ENCODE measurements at regions not wholly inside any gene's neighbourhood (a gene's known extent, or its start where the extent isn't known, plus 50 kb on each side); places are given as distances from the start of the nearest gene placed in this dataset.
"Not testable (repeated sequence)": the region's sequence is repeated elsewhere in the genome, so short reads cannot be mapped to it uniquely, and the experiment has no call there.

DNA sequence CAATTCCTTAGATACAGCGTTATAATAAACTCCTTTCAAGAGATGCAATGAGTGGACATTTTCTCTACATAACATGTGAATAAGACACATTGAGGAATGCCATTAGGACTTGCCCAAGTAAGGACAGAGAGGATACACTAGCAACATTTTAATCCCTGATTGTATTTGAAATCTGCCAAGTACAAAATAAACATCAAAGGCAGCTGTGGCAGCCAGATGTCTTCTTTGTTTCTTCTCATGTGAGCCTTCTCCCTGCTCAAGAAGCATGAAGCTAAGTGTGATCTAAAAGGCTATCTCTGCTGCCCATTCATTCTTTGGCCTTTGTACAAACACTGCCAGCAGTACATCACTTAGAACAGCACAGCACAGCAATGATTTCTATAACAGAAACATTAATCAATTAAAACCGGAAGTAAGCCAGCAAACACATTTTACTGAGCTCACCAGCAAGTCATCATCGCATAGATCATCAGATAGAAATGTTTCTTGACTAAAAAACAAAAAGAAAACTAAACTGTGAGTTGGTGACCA lies 364.0 kb downstream of the CNTN6 start:
- DNase-seq (ENCODE audit: low spot score), result peak; percentile 32

DNA sequence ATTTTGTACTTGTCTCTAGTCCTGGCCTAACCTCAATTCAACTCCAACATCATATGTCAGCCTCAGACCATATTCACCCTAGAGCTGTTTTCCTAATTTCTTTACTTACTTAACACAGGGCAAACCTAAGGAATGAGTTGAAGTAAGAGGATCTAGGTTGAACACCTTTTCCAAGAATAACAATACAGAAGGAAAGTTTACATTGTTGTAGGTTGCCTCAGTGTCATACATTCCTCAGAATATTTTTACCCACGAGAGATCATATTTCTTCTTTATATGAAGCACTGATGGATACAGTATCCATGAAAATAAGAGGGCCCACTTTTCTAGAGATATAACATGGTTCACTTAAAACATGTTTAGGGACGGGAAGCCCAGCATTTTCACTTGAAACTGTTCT lies 369.5 kb downstream of the CNTN6 start:
- DNase-seq (ENCODE audit: low spot score), result no peak

DNA sequence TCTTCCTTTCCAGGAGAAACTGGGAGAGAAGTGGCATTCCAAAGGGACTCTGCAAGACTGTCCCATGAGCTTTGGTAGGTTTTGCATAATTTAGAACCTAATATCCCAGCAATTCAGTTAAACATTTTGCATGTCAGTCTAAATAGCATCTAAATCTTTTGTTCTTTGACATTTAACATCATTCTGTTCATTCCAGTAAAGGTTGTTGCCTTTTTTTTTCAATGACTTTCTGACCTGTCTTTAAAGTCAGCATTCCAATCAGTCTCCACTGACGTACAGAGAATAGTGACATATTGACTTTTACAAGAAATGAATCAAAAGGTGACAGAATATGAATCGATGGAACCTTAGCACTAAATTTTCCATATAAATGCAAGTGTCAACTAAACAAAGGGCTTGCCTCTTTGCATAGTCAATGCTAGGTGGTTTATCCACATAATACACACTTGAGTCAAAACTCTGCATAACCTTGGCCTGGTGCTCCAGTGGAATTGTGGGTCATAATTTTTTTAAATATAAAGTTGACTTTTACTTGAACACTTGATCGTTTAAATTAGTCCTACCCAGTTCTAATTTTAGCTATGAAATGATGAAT lies 370.1 kb downstream of the CNTN6 start:
- DNase-seq (ENCODE audit: low spot score), result no peak

DNA sequence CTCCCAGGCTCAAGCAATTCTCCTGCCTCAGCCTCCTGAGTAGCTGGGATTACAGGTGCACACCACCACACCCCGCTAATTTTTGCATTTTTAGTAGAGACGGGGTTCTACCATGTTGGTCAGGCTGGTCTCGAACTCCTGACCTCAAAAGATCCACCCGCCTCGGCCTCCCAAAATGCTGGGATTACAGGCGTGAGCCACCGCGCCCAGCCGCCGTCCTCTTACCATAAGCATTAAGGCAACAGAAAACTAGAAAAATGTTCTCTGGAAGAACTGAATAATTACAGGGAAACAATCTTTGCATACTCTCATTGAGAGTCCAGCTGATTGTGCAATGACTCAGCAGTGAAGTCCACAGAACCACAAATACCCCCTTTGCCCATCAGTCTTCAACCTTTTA lies 372.3 kb downstream of the CNTN6 start:
- DNase-seq (ENCODE audit: low spot score), result not testable (repeated sequence)

DNA sequence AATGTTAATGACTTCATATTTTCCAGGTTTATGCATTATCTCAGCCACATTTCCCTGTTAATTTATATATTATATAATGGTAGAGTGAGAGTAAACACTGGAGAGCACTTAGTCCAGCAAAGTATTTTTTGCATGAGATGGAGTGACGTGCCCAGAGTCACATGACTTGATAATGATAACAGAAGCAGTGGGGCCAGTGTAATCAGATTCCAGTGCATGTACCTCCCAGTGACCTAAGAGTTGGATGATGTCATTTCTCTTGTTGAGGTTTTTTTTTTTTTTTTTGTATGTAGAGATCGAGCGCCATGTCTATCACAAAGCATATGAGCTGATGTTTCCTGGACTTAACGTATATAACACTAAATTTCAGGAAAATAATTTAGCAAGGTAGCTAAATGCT lies 375.3 kb downstream of the CNTN6 start:
- no peak for DNase-seq (ENCODE audit: low spot score)

GRCh38 chr3:1469248-1469647 lies 376.4 kb downstream of the CNTN6 start:
- DNase-seq (ENCODE audit: low spot score), result no peak

- no peak for DNase-seq (ENCODE audit: low spot score)
These were observed 376.9 kb downstream of the CNTN6 start for GRCh38 chr3:1469687-1470086.

DNA sequence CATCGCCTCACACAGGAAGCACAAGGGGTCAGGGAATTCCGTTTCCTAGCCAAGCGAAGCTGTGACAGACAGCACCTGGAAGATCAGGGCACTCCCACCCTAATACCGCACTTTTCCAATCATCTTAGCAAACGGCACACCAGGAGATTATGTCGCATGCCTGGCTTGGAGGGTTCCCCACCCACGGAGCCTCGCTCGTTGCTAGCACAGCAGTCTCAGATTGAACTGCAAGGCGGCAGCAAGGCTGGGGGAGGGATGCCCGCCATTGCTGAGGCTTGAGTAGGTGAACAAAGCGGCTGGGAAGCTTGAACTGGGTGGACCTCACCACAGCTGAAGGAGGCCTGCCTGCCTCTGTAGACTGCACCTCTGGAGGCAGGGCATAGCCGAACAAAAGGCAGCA lies 384.8 kb downstream of the CNTN6 start:
- no peak for DNase-seq (ENCODE audit: low spot score)

DNA sequence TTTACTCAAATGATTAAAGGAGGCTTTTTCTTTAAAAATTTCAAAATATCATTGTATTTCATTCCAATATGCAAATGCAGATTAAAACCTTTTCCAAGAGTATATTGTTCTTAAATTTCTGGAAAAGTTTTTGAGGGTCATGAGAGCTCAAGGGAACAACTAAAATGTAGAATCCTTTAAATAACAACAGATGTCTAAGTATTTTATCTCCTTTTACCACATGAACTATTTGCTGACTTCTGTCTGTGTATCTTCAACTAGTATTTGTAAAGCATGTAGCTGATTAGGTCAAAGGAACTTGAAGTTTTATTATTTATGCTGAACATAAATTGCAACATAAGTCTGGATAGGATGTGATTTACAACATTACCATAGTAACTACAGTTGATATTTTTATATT lies 402.6 kb downstream of the CNTN6 start:
- no peak for DNase-seq (ENCODE audit: low spot score)

DNA sequence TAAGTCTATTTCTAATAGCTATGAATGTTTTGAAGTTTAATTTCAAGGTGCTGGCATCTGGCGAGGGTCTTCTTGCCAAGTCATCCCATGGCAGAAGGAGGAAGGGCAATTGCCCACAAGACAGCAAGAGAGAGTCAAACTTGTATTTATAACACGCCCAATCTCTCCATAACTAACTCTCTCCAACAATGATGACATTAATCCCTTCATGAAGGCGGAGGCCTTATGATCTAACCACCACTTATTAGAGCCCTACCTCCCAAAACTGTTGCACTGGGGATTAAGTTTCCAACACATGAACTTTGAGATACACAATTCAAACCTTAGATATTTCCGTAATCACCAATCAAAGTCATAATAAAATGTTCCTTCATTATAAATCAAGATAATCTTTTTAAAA lies 406.9 kb downstream of the CNTN6 start:
- DNase-seq (ENCODE audit: low spot score), result no peak

DNA sequence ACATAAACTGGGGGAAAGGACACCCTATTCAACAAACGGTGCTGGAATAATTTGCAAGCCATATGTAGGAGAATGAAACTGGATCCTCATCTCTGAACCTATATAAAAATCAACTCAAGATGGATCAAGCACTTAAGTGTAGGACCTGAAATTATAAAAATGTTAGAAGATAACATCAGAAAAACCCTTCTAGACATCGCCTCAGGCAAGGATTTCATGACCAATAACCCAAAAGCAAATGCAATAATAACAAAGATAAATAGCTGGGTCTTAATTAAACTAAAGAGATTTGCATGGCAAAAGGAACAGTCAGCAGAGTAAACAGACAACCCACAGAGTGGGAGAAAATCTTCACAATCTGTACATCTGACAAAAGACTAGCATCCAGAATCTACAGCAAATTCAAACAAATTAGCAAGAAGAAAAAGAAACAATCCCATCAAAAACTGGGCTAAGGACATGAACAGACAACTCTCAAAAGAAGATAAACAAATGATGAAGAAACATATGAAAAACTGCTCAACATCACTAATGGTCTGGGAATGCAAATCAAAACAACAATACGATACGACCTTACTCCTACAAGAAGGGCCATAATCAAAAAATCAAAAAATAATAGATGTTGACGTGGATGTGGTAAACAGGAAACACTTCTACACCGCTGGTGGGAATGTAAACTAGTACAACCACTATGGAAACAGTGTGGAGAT lies 408.7 kb downstream of the CNTN6 start:
- no peak for DNase-seq (ENCODE audit: low spot score)

- no peak for DNase-seq (ENCODE audit: low spot score)
These were observed 413.3 kb downstream of the CNTN6 start for GRCh38 chr3:1506090-1506489.

DNA sequence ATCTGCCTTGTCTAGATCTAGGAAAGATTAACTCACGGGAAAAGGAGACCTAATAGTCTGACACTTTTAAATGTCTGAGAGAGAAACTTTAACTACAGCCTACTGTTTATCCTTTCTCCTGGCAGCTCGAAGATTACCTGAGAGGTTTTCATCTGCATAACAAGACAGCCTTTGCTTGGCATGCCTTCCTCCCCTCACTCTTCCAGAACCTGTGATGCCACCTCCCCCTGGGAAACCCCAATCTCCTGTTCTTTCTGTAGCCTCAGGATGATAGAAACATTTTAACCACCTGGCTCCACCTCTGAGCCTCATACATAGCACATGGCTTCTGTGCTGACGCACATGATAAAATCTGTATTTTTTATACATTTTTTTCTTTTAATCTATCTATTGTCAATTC lies 420.8 kb downstream of the CNTN6 start:
- no peak for DNase-seq (ENCODE audit: low spot score)

GRCh38 chr3:1515882-1516281 lies 423.1 kb downstream of the CNTN6 start:
- no peak for DNase-seq (ENCODE audit: low spot score)

DNA sequence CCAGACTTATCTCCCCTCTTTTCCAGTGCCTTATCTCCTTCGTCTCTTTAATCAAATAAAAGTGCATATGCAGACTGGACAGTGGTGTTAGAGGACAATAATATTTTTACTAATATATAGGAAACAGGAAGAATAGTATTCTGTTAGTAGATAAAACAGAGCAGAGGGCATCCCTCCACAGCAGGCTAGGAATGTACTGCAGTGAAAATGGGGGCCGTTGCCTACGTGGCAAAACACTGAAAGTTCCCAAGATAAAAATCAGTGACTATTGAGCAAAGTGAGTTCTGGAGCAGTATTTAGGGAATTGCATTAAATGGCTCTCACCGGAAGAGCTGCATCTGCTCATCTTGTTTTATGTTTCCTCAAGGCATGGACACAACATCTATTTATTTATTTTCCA lies 435.0 kb downstream of the CNTN6 start:
- no peak for DNase-seq (ENCODE audit: low spot score)

GRCh38 chr3:1528621-1529020 lies 435.8 kb downstream of the CNTN6 start:
- no peak for DNase-seq (ENCODE audit: low spot score)

DNA sequence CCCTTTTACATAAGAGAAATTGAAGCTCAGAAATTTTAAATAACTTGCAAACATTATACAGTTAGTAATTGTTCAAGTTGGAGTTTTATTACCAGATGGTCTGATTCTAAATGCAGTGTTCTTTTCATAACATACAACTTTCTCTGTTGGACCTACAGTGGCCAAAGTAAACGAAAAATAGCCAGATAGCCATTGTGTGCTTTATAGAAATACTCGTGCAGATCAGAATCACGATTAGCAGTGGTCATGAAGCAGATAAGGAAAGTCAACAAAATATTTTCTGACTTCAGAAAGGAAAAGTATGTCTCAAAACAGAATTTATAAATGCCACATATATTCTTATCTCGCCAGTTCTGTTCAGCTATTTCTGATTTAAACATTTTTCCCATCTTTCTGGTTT lies 436.9 kb downstream of the CNTN6 start:
- no peak for DNase-seq (ENCODE audit: low spot score)

GRCh38 chr3:1531981-1532380 lies 439.2 kb downstream of the CNTN6 start:
- DNase-seq (ENCODE audit: low spot score), result no peak

DNA sequence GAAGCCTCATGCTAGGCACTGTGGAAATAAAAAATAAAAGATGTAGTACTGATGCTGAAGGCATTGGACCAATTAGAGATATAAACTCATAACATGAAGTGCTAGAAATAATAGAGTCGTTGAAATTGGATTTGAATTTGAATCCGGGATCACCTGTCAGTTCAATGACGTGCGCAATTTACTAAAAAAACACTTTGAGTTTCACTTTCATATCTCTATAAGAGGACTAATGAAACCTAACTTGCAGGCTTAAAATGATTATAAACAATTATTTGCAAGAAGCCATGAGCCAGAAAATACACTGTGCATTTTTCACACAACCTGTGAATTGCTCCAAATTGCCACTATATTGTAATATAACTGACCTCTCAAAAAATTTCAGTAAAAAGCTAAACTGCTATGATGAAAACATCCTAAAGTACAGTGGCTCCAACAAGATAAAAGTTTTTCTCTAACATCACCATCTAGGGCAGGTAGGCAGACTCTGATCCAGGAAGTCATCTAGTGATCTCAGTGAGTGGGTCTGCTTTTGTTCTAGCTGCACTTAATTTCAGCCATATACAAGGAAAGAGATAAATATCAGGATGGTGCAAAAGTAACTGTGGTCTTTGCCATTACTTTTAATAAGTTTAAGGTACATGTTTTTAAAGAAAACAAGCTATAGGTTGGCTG lies 440.2 kb downstream of the CNTN6 start:
- DNase-seq (ENCODE audit: low spot score), result no peak

- no peak for DNase-seq (ENCODE audit: low spot score)
These were observed 440.9 kb downstream of the CNTN6 start for GRCh38 chr3:1533763-1534162.

- no peak for DNase-seq (ENCODE audit: low spot score)
These were observed 441.4 kb downstream of the CNTN6 start for GRCh38 chr3:1534252-1534651.

GRCh38 chr3:1535361-1535760 lies 442.5 kb downstream of the CNTN6 start:
- DNase-seq (ENCODE audit: low spot score), result no peak

GRCh38 chr3:1540686-1541085 lies 447.9 kb downstream of the CNTN6 start:
- DNase-seq (ENCODE audit: low spot score), result no peak
